LNCAP (cell line): ENCODE measurements at regions not wholly inside any gene's neighbourhood (a gene's known extent, or its start where the extent isn't known, plus 50 kb on each side); places are given as distances from the start of the nearest gene placed in this dataset.

Source experiments
- TF ChIP-seq, protein P1 (sequence below): fragments of 450-650 bp; IDR thresholded peaks from 2 replicates; pipeline ENCODE4 v1.5.1; 2017; ENCODE audit warnings: mild to moderate bottlenecking

DNA sequence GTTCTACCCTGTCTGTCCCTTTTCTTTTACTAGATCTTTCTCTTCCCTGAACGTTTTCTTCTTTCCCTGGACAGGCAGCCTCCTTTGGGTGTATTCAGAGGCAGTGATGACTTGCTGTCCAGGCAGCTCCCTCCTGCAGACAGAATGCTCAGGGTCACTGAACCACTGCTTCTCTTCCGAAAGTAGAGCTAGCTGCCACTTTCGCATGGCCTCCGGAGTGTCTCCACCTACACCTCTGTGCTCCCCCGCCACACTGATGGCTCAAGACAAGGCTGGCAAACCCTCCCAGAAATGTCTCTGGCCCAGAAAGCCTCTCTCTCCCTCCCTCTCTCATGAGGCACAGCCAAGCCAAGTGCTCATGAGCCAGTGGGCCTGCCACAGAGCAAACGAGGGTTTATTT, 207.8 kb downstream of the CDRT15L2 start:
- TF ChIP-seq, protein P1, sequence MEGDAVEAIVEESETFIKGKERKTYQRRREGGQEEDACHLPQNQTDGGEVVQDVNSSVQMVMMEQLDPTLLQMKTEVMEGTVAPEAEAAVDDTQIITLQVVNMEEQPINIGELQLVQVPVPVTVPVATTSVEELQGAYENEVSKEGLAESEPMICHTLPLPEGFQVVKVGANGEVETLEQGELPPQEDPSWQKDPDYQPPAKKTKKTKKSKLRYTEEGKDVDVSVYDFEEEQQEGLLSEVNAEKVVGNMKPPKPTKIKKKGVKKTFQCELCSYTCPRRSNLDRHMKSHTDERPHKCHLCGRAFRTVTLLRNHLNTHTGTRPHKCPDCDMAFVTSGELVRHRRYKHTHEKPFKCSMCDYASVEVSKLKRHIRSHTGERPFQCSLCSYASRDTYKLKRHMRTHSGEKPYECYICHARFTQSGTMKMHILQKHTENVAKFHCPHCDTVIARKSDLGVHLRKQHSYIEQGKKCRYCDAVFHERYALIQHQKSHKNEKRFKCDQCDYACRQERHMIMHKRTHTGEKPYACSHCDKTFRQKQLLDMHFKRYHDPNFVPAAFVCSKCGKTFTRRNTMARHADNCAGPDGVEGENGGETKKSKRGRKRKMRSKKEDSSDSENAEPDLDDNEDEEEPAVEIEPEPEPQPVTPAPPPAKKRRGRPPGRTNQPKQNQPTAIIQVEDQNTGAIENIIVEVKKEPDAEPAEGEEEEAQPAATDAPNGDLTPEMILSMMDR: no peak

DNA sequence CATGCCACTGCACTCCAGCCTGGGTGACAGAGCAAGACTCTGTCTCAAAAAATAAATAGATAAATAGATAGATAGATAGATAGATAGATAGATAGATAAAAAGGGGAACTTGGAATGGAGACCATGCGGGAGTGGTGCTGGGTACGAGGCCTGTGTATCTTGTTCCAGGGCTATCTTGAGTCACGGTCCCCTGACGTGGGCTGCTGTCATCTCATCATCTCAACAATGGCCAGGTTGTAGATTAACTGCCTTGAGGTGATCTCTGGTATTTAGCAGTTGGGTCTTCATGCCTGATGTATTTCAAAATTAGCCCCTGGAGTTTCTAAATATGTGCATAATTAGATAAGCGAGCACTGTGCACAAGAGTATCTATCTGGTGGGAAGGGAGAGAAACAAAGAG, 212.1 kb downstream of the CDRT15L2 start:
- TF ChIP-seq, protein P1: no peak

DNA sequence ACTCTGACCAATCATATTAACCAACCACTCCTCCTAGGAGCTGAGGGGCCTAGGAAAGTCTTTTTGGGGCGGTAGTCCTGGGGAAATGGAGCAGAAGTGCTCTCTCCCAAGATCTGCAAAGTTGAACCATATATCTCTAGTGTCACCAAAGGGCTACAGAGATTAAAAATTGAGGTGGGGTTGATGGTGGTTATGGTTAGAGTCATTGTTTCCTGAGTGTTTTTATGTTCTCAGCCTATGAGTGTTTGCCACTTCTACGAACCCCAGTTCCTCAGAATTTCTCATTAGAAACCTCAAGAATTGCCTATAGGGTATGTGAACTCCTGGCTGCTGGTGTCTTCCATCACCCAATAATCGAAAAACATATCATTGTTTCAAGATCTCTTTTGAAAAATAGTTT, 217.8 kb downstream of the CDRT15L2 start:
- TF ChIP-seq, protein P1: no peak

DNA sequence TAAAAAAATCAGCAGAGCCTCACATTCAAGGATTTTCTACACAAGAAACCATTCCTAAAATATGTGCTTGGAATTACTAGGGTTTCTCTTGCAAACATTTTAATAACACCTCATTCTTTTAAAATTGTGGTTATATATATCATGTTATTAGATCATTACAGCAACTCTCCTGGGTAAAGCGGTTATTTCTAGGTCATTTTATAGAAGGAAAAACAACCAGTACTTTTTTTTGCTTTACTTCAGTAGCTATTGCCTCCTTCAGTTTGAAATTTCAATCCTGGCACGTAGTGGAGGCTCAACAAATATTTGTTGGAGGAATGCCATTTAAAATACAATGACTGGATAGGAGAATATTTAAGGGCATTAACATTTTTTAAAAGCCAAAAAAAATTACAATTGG, 220.6 kb downstream of the CDRT15L2 start:
- TF ChIP-seq, protein P1: no peak

DNA sequence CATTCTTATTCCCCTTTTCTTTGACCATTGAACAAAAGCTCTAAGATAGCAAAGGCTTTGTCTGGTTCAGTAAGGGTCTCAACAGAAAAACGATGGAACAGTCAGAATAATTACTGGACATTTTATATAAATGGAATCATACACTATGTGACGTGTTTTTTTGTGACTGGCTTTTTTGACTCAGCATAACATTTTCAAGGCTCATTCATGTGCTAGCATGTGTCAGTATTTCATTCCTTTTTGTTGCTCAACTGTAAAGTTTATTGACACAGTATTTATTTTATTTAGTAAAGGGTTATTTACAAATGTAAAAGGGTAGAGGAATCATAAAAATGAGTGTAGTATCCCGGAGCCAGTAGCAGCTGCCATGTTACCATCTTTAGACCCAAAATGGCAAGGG, 226.2 kb downstream of the CDRT15L2 start:
- TF ChIP-seq, protein P1: no peak

DNA sequence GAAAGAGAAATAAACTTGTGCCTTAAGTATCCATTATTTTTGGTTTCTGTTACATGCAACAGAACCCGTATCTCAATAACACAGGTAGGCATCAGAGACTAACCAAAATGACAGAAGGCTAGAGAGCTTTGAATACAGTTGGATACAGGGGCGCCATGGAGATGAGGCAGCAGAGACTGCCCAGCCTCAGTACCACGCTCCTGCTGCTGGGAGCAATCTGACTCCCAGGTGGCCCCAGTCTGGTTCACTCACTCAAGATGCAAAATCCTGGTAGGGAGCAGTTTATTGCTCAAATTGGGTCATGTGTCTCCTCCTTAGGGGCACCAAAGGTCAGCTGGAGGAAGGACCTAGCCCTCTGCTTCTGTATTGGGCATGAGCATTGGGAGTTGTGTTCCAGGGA, 218.9 kb downstream of the USP22 start:
- TF ChIP-seq, protein P1: no peak

DNA sequence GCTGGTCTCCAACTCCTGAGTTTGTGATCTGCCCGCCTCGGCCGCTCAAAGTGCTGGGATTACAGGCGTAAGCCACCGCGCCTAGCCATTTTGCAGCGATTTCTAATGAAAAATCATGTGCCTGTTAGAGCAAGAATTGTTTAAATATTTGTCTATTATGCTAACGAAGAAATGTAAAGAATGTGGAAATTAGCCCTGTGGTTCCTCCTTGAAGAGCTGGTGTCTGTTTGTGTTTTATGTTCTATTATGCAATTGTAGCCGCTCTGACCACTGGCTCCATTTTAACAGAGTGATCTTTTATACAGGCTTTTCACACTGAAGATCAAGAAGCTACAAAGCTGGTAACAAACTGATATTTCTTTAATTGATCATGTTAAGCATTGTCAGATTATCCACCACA, 217.3 kb downstream of the USP22 start:
- TF ChIP-seq, protein P1: no peak

DNA sequence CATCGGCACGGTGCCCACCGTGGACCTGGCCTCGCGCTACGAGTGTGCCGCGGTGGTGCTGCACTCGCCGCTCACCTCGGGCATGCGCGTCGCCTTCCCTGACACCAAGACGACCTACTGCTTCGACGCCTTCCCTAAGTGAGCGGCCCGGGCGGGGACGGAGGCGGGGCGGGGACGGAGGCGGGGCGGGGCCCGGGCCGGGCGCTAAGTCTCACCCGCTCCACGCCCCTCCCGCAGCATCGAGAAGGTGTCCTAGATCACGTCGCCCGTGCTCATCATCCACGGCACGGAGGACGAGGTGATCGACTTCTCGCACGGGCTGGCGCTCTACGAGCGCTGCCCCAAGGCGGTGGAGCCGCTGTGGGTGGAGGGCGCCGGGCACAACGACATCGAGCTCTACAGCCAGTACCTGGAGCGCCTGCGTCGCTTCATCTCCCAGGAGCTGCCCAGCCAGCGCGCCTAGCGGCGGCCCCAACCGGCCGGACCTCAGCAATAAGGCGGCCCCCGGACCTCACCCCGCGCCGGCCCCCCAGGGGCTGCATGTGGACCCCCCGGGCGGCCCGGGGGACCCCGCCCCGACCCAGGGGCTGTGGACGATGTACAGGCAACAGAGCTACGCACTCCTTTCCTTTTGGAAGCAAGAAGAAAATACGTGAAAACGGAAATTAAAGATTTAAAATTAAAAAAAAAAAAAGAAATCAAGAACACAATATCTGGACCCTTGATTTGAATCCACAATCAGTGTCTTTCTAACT, 198.8 kb downstream of the USP22 start:
- TF ChIP-seq, protein P1: peak; percentile 14; the same call in 1 of the 2 replicates
